Calu3 (cell line): ENCODE measurements at regions not wholly inside any gene's neighbourhood (a gene's known extent, or its start where the extent isn't known, plus 50 kb on each side); places are given as distances from the start of the nearest gene placed in this dataset.

ENCODE experiments used
- BruUV-seq: library from RNA; stranded (reverse); fragments of 400-500 nt; replicated peaks from 2 replicates; lab custom pipeline; 2021; lab: Mats Ljungman, UMichigan
- CTCF ChIA-PET: fragments of 300-600 bp; sonication (Branson Sonifier 250); formaldehyde crosslinking; loops from one replicate; lab custom pipeline; 2022; ENCODE audit warnings: antibody characterized with exemption; lab: Charles Lee
- DNase-seq: peaks from one replicate; pipeline ENCODE4 v3.0.0; 2022
- H3K27ac Mint-ChIP-seq: one replicate; pipeline ENCODE4 v1.8.0; 2022; ENCODE audit warnings: mixed read lengths; ENCODE audit not compliant: unreplicated experiment
- H3K27me3 Mint-ChIP-seq: one replicate; pipeline ENCODE4 v1.8.0; 2022; ENCODE audit warnings: mixed read lengths; ENCODE audit not compliant: unreplicated experiment
- H3K36me3 Mint-ChIP-seq: one replicate; pipeline ENCODE4 v1.8.0; 2022; ENCODE audit warnings: mild to moderate bottlenecking, moderate library complexity, mixed read lengths; ENCODE audit not compliant: insufficient read depth, unreplicated experiment
- H3K4me1 Mint-ChIP-seq: one replicate; pipeline ENCODE4 v1.8.0; 2022; ENCODE audit warnings: mild to moderate bottlenecking, low read depth, mixed read lengths; ENCODE audit not compliant: unreplicated experiment
- H3K4me3 Mint-ChIP-seq: one replicate; pipeline ENCODE4 v1.8.0; 2022; ENCODE audit warnings: mild to moderate bottlenecking, low read depth, moderate library complexity, mixed read lengths; ENCODE audit not compliant: unreplicated experiment
- H3K9me3 Mint-ChIP-seq: one replicate; pipeline ENCODE4 v1.8.0; 2022; ENCODE audit warnings: low read depth, mixed read lengths; ENCODE audit not compliant: unreplicated experiment
- CTCF ChIP-seq: fragments of 200-600 bp; IDR thresholded peaks from one replicate; pipeline ENCODE4 v1.8.0; 2022; ENCODE audit warnings: antibody characterized with exemption; ENCODE audit not compliant: unreplicated experiment
- intact Hi-C: fragments of 100-400 bp; cut with micrococcal nuclease; formaldehyde crosslinking; loops from one replicate; pipeline ENCODE4 v1.10.0; 2022; ENCODE audit not compliant: unreplicated experiment

GRCh38 chr4:106615961-106616360 is 247.4 kb upstream of the GIMD1 start:
- H3K9me3 Mint-ChIP-seq: no peaks in the 10 kb centered on the region
- CTCF ChIA-PET: no interaction called here
- intact Hi-C loops: no loop called here
- no peak overlapping the region for H3K27ac Mint-ChIP-seq
- no peaks in the 10 kb centered on the region for H3K27me3 Mint-ChIP-seq
- H3K4me3 Mint-ChIP-seq: no peak overlapping the region
- H3K4me1 Mint-ChIP-seq: no peaks in the 10 kb centered on the region
- no peak for DNase-seq
- no TSS peak for BruUV-seq
- H3K36me3 Mint-ChIP-seq: no peaks in the 10 kb centered on the region
- TF ChIP-seq CTCF: no peak

- H3K9me3 Mint-ChIP-seq: no peaks in the 10 kb centered on the region
- BruUV-seq: no TSS peak
- H3K36me3 Mint-ChIP-seq: no peaks in the 10 kb centered on the region
- no peak overlapping the region for H3K4me3 Mint-ChIP-seq
- H3K27me3 Mint-ChIP-seq: no peaks in the 10 kb centered on the region
- intact Hi-C loops: no loop called here
- CTCF ChIA-PET: no interaction called here
- no peak overlapping the region for H3K27ac Mint-ChIP-seq
- TF ChIP-seq CTCF: no peak
- H3K4me1 Mint-ChIP-seq: no peaks in the 10 kb centered on the region
- no peak for DNase-seq
Observed at GRCh38 chr4:106615410-106615945, 246.9 kb upstream of the GIMD1 start.

GRCh38 chr4:106614441-106614840 is 245.9 kb upstream of the GIMD1 start:
- no peaks in the 10 kb centered on the region for H3K36me3 Mint-ChIP-seq
- H3K9me3 Mint-ChIP-seq: no peaks in the 10 kb centered on the region
- H3K27me3 Mint-ChIP-seq: no peaks in the 10 kb centered on the region
- no peak for TF ChIP-seq CTCF
- no peak overlapping the region for H3K27ac Mint-ChIP-seq
- CTCF ChIA-PET: no interaction called here
- BruUV-seq: no TSS peak
- no peak overlapping the region for H3K4me3 Mint-ChIP-seq
- H3K4me1 Mint-ChIP-seq: no peaks in the 10 kb centered on the region
- DNase-seq: no peak
- intact Hi-C loops: no loop called here

- no peak for TF ChIP-seq CTCF
- BruUV-seq: no TSS peak
- H3K27ac Mint-ChIP-seq: no peak overlapping the region
- H3K9me3 Mint-ChIP-seq: no peaks in the 10 kb centered on the region
- CTCF ChIA-PET: no interaction called here
- no peaks in the 10 kb centered on the region for H3K27me3 Mint-ChIP-seq
- no peaks in the 10 kb centered on the region for H3K36me3 Mint-ChIP-seq
- H3K4me1 Mint-ChIP-seq: no peaks in the 10 kb centered on the region
- intact Hi-C loops: no loop called here
- no peak overlapping the region for H3K4me3 Mint-ChIP-seq
- DNase-seq: no peak
Observed at GRCh38 chr4:106609917-106610316, 241.3 kb upstream of the GIMD1 start.
